Right renal pelvis (tissue), 4 donors: ENCODE measurements at regions not wholly inside any gene's neighbourhood (a gene's known extent, or its start where the extent isn't known, plus 50 kb on each side); places are given as distances from the start of the nearest gene placed in this dataset.
"Not testable (repeated sequence)": the region's sequence is repeated elsewhere in the genome, so short reads cannot be mapped to it uniquely, and the experiment has no call there.

Experiments
- DNase-seq, 4 donors: peaks; one replicate each; pipeline ENCODE4 v3.0.0-alpha.2; 2013; ENCODE audit warnings: low read depth in 4 of 4, low spot score in 3 of 4, missing footprints in 1 of 4

DNA sequence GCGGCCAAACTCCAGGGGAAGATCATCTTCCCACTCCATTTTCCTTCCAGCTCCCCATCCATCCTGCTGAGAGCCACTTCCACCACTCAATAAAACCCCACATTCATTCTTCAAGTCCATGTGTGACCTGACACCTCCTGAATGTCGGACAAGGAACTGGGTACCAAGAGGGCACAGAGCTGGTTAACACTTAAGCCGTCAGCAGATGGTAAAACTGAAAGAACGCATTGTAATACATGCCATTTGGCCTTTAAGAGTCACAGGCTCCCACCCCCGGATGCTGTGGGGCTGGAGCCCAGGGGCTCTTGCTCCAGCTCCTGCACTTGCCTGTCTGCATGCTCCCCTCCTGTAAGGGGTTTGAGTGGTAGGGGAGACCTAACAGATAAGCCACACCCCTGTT, 753.9 kb downstream of the COL12A1 start:
- DNase-seq: no peak

DNA sequence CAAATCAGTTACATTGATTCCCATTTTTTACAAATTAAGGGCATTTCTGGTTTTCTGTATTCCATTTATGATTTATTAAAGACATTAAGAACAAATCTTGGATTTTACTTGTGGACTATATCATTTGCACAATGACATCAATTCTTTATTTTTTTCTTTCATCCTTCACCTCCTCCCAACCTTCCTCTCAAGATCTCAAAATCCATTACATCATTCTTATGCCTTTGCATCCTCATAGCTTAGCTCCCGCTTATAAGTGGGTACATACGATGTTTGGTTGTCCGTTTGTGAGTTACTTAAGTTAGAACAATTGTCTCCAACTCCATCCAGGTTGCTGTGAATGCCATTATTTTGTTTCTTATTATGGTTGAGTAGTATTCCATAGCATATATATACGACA, 752.8 kb downstream of the CD109 start:
- DNase-seq: no peak

DNA sequence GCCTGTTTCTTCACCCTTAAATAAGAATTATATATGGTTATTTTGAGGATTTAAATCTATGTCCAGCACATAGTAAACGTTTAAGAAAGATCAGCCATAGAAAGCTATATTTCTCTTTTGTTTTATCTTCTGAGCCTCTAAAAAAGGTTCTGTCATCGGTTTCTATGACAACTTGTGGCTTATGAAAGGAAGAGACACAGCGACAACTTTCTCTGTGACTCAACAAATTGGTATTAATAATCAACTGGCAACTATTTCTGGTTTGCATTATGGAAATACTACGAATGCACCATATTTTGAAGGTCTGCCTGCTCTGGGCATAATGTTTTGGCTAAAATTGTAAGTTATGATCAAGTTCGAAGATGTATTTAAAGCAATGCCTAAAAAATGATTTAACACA, 751.0 kb downstream of the CD109 start:
- DNase-seq: no peak

DNA sequence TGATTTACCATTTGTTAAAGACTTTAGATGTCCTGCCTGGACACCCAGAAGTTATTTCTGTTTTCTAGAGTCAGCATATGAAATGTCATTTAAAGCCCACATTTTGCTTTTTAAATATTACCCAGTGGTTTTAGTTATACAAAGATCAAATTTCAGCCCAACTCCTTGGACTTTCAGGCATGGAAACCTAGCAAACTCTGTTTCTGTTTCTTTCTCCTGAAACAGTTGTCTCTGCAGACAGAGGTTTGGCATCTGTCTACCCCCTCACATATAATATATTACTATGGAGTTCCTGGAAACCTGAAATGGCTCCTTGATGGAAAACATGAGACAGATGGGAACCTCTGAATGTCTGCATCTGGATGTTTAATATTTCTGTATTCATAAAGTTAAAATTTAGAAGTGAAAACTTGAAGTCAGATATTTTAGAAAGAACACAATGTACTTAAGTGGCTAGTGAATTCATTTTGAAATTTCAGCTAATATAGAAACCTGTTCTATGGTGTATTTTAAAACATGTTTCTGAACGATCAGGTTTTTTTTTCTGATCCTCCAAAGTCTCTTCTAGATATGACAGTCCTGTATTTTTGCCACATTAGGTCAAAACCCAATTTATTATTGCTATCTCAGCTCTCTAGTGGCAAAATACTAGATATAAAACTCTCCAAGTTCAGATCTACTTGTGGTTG, 743.3 kb downstream of the CD109 start:
- no peak for DNase-seq

DNA sequence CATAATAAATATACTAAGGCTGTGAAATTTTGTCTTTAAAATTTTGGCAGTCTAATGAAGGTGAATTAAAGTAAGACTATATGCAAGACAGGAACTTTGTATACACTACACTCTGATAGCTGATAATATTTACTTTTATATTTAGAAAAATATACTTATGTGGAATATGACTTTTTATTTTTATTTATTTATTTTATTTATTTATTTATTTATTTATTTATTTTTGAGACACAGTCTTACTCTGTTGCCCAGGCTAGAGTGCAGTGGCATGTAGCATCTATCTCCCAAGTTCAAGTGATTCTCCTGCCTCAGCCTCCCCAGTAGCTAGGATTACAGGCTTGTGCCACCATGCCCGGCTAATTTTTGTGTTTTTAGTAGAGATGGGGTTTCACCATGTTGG, 742.4 kb downstream of the CD109 start:
- not testable (repeated sequence) for DNase-seq

DNA sequence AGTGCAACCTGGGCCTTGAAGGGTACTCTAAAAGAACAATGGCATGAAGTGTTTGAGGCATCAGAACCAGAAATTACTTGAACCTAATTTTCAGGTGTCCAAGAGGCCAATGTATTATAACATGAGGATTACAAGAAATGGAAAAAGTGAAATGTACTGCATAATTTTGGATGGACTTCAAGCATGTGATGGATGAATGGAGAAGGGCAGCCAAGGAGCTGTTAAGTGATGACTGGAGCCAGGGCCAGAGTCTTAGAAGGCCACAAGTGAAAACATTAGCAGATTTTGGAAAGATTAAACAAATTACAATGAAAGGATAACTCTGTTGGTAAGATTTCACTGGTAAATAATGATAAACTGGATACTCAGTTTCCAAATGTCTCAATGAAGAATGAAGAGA, 738.2 kb downstream of the CD109 start:
- DNase-seq: no peak

DNA sequence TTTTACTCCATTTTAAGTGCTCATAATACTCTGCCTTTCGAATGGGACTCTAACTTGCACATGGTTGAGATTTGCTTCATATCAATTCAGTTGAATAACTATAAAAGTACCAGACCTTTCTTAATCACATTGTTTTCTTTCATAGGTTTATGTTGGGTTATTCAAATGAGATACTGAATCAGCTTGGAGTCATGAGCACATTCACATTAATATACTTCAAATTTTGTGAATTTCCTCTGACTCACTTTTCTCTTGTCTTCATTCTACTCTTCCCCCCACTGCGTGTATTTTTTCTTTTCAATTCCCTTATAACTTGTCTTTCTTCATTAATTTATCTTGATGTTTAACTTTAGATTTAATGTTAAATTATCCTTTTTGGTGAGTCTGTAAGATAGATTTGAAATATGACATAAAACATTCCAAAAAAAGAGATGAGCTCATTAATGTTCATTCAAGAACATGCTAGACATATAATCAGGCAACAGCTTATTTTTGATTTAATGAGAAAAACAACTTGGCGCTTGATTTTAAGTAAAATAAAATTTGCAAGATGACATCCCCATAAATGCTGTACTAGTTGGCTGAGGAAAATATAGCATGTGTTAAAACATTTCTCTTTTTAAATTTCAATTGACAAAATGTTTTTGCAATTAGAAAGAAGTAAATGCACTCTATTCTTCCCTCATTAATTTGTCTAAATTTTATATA, 736.0 kb downstream of the CD109 start:
- DNase-seq: no peak

DNA sequence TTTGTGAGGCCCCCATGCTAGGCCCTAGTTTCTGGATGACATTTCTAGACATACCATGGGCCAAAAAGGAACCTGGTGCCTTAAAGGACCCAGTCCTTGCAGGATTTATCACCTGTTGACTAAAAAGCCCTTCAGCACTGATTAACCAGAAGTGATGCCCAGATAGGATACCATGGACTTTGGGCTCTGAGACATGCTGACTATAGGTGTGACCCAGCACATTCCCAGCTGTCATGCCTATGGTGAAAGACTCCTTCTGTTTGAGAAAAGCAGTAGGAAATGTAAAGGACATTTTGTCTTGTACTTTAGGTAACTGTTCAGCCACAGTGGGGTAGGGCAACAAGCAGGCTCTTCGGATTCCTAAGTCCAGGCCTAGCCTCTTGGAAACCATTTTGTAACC, 724.2 kb downstream of the CD109 start:
- no peak for DNase-seq

DNA sequence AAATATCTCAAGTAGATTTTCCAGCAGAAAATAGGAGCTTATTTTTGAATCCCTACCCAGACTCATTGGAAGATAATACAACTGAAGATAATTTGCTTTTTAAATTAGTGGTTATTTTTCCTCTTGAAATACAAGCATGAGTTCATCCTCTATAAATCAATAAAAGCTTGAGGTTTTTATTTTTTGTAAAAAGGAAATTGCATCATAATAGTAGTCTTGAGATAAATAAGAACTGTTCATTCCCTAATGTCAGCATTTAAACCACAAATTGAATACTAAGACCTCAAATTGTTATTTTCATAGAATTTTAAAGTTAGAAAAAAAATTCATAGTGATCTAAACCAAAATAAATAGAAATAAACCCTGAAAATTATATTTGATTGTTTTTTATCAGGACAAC, 719.1 kb downstream of the CD109 start:
- DNase-seq: no peak

DNA sequence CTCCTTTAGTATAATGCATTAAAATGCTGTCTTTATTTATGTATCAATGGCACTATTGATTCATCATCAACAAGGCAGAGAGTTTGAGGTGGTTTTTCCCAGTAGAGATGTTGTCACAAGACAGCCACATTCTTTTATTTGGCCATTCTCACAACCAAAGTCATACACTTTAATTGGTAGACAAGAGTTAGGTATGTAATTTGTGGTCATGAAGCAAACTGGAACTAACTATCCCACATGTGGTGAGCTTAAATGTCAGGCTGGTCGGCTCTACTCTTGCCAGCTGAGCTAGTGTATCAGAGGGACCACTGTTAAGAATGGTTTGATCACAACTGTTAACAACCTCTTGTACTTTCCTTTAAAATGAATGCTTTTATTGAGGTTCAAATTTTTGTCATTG, 714.6 kb downstream of the CD109 start:
- DNase-seq: no peak

DNA sequence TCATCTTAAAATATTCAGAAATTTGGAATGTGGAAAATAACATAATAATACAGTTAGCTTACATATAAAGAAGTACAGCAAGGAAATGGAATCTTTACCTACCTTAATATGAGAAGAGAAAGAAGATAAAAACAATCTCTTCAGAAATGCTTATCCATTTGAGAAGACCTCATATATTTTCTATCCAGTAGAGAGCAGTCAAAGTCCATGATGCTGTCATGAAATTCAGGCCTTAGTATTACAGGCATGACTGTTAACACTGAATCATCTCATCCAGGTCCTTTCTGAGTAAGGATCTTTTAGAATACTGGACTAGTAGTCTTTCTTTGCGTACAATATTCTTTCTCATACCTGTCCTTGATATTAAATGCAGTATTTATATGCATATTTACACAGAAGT, 713.4 kb downstream of the CD109 start:
- peak; percentile 4 to 13 (median 12) for DNase-seq

DNA sequence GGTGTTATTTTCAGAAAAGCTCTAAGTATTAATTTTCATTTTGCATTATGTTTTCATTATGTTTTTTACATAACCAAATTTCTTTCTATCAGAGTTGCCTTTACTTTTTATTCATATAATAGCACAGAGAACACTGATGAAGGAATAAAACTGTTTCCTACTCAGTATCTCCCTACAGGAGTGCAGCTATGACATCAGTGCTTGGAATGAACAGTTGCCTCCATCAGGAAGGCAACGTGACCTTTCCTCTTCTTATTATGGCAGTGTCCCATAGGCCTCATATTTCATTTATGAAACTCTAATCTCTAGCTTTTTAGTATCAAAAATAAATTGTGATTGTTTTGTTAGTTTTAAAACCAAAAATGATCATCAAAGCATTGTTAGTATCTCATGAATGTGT, 712.8 kb downstream of the CD109 start:
- no peak for DNase-seq

DNA sequence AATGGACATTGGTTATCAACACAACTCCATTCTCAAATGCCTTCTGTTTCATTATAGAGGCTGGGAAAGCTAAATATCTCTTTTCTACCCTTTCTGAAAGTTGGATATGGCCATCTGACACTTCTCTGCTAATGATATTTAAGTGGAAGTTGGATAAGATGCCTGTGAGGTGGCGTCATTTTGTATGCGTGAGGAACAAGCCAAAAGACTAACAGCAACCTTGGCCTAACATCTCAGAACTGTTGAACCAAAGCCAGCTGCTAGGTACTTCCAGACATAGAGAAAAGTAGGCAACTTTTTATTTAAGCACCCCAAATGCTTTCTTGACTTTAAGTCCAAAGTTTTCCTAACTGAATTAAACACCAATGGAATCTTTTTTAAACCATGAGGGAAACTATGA, 708.4 kb downstream of the CD109 start:
- DNase-seq: no peak

DNA sequence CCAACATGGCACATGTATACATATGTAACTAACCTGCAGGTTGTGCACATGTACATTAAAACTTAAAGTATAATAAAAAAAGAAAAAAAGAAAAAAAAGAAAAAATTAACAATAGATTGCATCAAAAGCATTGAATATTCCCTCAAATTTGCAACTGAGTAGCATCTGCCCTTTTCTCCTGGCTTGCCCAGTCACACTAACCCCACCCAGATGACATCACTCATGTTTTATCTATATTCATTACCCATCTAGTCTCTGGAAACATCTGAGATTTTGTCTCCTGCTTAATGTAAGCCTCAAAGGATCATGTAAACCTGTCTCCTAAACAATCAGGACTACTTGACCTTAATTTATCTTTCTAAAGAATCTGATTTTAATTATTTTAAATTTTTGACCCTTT, 706.8 kb downstream of the CD109 start:
- no peak for DNase-seq

DNA sequence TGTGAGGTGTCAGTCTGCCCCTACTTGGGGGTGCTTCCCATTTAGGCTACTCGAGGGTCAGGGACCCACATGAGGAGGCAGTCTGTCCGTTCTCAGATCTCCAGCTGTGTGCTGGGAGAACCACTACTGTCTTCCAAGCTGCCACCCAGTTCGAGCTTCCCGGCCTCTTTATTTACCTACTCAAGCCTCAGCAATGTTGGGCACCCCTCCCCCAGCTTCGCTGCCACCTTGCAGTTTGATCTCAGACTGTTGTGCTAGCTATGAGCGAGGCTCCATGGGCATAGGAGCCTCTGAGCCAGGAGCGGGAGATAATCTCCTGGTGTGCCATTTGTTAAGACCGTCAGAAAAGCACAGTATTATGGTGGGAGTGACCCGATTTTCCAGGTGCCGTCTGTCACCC, 682.4 kb downstream of the CD109 start:
- not testable (repeated sequence) for DNase-seq

DNA sequence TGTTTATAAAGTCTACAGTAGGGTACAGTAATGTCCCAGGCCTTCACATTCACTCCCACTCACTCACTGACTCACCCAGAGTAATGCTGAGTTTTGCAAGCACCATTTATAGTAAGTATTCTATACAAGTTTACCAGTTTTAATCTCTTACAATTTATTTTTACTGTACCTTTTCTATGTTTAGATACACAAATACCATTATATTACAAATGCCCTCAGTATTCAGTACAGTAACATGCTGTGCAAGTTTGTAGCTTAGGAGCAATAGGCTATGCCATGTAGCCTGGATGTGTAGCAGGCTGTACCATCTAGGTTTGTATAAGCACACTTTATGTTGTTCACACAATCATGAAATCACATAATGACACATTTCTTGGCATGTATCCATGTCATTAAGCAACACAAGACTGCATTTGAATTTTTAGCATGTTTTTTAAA, 673.6 kb downstream of the CD109 start:
- no peak for DNase-seq

DNA sequence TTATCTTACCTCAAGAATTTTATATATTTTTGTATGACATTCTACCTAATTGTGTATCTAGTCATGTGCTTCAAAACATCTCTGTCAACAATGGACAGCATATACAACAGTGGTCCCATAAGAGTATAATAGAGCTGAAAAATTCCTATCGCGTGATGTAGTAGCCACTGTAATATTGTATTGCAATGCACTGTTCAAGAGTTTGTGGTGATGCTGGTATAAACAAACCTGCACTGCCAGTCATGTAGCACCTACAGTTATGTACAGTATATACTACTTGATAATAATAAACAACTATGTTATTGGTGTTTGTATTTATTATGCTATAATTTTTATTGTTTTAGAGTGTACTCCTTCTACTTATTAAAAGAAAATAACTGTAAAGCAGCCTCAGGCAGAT, 672.7 kb downstream of the CD109 start:
- DNase-seq: no peak

DNA sequence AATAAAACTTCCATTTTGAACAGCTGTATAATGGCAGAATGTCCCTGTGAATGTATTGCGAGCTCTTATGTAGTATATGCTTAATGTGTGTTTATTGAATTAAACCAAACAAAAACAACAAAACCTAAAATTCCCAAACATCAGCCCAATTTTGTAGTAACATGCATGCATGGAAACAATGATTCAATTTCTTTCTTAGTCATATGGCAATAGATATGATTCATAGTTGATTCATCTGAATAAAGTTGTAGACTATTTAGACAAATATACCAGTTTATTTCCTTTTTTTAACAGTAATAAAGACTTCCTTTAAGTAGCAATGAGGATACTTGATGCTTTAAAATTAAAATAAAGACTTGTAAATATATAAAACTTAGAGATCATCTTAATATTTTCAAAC, 670.6 kb downstream of the CD109 start:
- DNase-seq: no peak

DNA sequence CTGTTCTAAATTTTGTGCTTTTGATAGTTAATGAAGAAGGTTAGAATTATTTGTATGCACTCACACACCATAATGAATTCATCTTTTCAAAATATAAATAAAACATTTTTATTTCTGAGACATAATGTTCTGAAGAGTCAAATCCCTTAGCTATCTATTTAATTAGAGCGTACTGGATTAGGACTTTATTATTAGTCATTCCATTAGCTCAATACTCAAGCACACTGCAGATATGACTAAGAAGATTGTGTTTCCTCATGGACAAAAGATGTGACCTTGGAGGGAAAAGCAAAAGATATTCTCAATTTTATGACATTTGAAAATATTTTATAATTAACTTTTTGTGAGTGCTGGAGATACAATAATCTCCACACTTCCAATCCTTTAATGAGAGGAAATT, 666.4 kb downstream of the CD109 start:
- no peak for DNase-seq

DNA sequence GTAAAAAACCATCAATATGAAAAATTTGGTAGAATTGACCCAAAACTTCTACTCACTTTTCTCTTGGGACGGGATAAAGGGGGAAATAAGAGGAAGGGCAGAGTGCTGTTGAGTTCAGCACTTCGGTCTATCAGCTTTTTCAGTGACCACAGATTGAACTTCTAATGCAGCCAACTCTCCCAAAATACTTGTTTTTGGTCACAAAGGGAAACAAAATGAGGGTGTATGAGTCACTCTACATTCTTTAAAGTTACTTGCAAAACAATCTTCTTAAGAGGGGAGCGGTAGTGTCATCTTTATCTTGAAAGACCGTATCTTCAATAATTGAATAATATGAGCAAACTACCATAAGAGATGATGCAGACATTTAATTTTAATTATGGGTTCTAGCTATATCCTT, 661.3 kb downstream of the CD109 start:
- DNase-seq: no peak

DNA sequence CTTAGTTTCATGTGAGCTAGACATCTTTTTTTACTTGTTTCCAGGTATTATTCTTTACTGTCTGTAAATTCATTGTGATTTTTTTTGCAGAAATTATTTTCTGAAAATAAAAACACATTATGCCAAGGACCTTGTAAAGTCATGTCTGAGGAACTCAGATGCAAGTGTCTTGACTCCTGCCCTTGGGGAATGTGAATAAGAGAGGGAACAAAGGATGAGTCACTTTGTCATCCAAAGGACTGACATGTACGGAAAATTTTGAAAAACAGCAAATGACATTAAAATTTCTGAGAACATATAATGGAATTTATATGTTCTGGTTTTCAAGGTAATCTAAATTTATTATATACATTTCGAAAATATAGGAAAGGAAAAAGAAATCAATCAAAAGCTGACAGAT, 660.4 kb downstream of the CD109 start:
- no peak for DNase-seq

DNA sequence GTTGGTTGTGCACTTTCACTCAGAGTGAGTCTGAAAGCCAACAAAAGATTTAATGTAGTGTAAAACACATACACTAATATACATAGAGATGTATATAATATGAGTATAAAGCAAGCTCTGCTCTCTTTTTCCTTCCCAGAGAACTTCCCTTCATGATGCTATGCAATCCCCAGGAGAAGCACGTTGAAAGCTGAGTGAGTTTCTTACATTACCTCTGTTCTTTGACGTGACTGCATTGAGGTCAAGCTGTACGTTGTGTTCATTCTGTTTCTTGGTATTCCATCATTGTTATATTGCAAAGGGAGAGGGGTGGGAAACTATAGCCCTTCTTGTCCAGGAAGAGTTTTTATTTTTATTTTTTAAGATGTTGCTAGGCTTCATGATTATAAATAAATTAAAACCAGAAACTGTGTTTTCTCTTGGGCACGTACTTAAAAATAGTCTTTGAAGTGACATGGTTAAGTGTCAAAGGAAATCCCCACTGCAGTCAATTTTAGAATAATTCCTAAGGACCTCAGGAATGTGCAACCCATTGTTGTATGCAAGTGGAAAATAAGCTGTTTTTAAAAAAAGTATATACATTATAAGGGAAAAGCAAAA, 651.0 kb downstream of the CD109 start:
- no peak for DNase-seq
